Left renal cortex interstitium (tissue), 4 donors: ENCODE measurements at regions not wholly inside any gene's neighbourhood (a gene's known extent, or its start where the extent isn't known, plus 50 kb on each side); places are given as distances from the start of the nearest gene placed in this dataset.
"Not testable (repeated sequence)": the region's sequence is repeated elsewhere in the genome, so short reads cannot be mapped to it uniquely, and the experiment has no call there.

Experiments
- DNase-seq, 4 donors: peaks; one replicate each; pipeline ENCODE4 v3.0.0-alpha.2; 2013; ENCODE audit warnings: low read depth in 4 of 4, low spot score in 2 of 4, missing footprints in 1 of 4

- DNase-seq: no peak
These were observed 342.5 kb downstream of the SHQ1 start for GRCh38 chr3:72505539-72506405.

GRCh38 chr3:72497501-72497900 is 350.7 kb downstream of the SHQ1 start:
- DNase-seq: not testable (repeated sequence)

GRCh38 chr3:72496051-72496670 is 352.1 kb downstream of the SHQ1 start:
- DNase-seq: no peak

GRCh38 chr3:72494626-72495025 is 353.6 kb downstream of the SHQ1 start:
- no peak for DNase-seq

GRCh38 chr3:72494130-72494529 is 354.1 kb downstream of the SHQ1 start:
- no peak for DNase-seq

- no peak for DNase-seq
These were observed 356.0 kb downstream of the SHQ1 start for GRCh38 chr3:72492240-72492639.

GRCh38 chr3:72490688-72491435 is 357.4 kb downstream of the SHQ1 start:
- DNase-seq: no peak

GRCh38 chr3:72489901-72490300 is 358.3 kb downstream of the SHQ1 start:
- DNase-seq: no peak

GRCh38 chr3:72488738-72489035 is 359.6 kb downstream of the SHQ1 start:
- no peak for DNase-seq

GRCh38 chr3:72487946-72488737 is 360.1 kb downstream of the SHQ1 start:
- DNase-seq: no peak

GRCh38 chr3:72487078-72487765 is 361.0 kb downstream of the SHQ1 start:
- DNase-seq: no peak

- no peak for DNase-seq
These were observed 362.6 kb downstream of the SHQ1 start for GRCh38 chr3:72485641-72486040.

- DNase-seq: no peak
These were observed 364.6 kb downstream of the SHQ1 start for GRCh38 chr3:72483554-72484104.

- peak in 1 of 4 donors; percentile 27 for DNase-seq
These were observed 365.5 kb downstream of the SHQ1 start for GRCh38 chr3:72482589-72483321.

- DNase-seq: no peak
These were observed 366.7 kb downstream of the SHQ1 start for GRCh38 chr3:72481542-72481941.

- DNase-seq: no peak
These were observed 367.9 kb downstream of the SHQ1 start for GRCh38 chr3:72480366-72480765.

GRCh38 chr3:72479651-72480215 is 368.5 kb downstream of the SHQ1 start:
- no peak for DNase-seq

GRCh38 chr3:72476139-72476483 is 372.1 kb downstream of the SHQ1 start:
- DNase-seq: no peak
